Kidney (tissue), 13 donors: ENCODE measurements at regions not wholly inside any gene's neighbourhood (a gene's known extent, or its start where the extent isn't known, plus 50 kb on each side); places are given as distances from the start of the nearest gene placed in this dataset.

Experiments
- DNase-seq, 5 donors: peaks; one replicate each; pipeline ENCODE4 v3.0.0-alpha.2; 2013 to 2020
- FAIRE-seq: peaks from 2 replicates; lab custom pipeline; 2012; peaks lifted over from hg19 to GRCh38; lab: Jason Lieb, UNC
- H3K27ac ChIP-seq, 2 donors: one replicate each; pipeline ENCODE4 v1.7.0; 2013; ENCODE audit warnings: low read depth in 2 of 2, low read length in 2 of 2, inconsistent platforms in 1 of 2
- H3K27me3 ChIP-seq: one replicate; pipeline ENCODE4 v1.7.1; 2013; ENCODE audit warnings: low read length, inconsistent platforms; ENCODE audit not compliant: control insufficient read depth, insufficient read depth
- H3K36me3 ChIP-seq, 3 donors: one replicate each; pipeline versions ENCODE4 v1.7.0 to v1.7.1; 2013; ENCODE audit warnings: low read length in 3 of 3, control low read depth in 1 of 3, inconsistent platforms in 1 of 3; ENCODE audit not compliant: insufficient read depth in 3 of 3, control insufficient read depth in 2 of 3
- H3K4me1 ChIP-seq, 3 donors: one replicate each; pipeline versions ENCODE4 v1.7.0 to v1.7.1; 2013; ENCODE audit warnings: low read length in 3 of 3, inconsistent platforms in 1 of 3, low read depth in 1 of 3; ENCODE audit not compliant: control insufficient read depth in 2 of 3, insufficient read depth in 2 of 3
- H3K4me3 ChIP-seq, 3 donors: one replicate each; pipeline versions ENCODE4 v1.7.0 to v1.8.1; 2013; ENCODE audit warnings: low read length in 3 of 3, control low read depth in 1 of 3, inconsistent platforms in 1 of 3
- H3K9ac ChIP-seq, 3 donors: one replicate each; pipeline versions ENCODE4 v1.7.0 to v1.7.1; 2013; ENCODE audit warnings: low read length in 3 of 3, control low read depth in 1 of 3, inconsistent platforms in 1 of 3
- H3K9me3 ChIP-seq, 3 donors: one replicate each; pipeline versions ENCODE4 v1.7.0 to v1.7.1; 2013; ENCODE audit warnings: low read length in 3 of 3, control low read depth in 1 of 3, inconsistent platforms in 1 of 3; ENCODE audit not compliant: control insufficient read depth in 2 of 3, insufficient read depth in 1 of 3
- CTCF ChIP-seq: IDR thresholded peaks from 3 replicates; pipeline ENCODE4 v1.5.1; 2012; ENCODE audit warnings: mild to moderate bottlenecking, moderate library complexity, borderline replicate concordance; ENCODE audit not compliant: insufficient read depth; ENCODE audit errors: extremely low read depth
- intact Hi-C: fragments of 100-400 bp; cut with DNase I; formaldehyde crosslinking; loops from one replicate; pipeline ENCODE4 v1.11.1; 2022
- donor health status: control.
- donor health status: control.
- donor health status: control.
- donor health status: control.
- donor health status: control.
- donor health status: DM: yes; HTN: yes; CAD: no.
- donor health status: Normal renal cell carcinoma (clear cell type).

- no peak overlapping the region for H3K4me3 ChIP-seq
- no peak for TF ChIP-seq CTCF
- FAIRE-seq (no peak), DNase-seq (no peak)
- no peak overlapping the region for H3K9ac ChIP-seq
- intact Hi-C loops, result no loop called here
- H3K9me3 ChIP-seq, result no peaks in the 10 kb centered on the region
- no peaks in the 10 kb centered on the region for H3K27me3 ChIP-seq
- no peaks in the 10 kb centered on the region for H3K36me3 ChIP-seq
- H3K27ac ChIP-seq, result no peak overlapping the region
- H3K4me1 ChIP-seq, result no peaks in the 10 kb centered on the region
Measured at GRCh38 chr3:34296796-34297195, 498.4 kb downstream of the PDCD6IP start.

GRCh38 chr3:34298653-34299052 is 500.2 kb downstream of the PDCD6IP start:
- Histone ChIP-seq H3K27ac (no peak overlapping the region), H3K9me3 (no peaks in the 10 kb centered on the region), H3K4me1 (no peaks in the 10 kb centered on the region), H3K9ac (no peak overlapping the region), H3K36me3 (no peaks in the 10 kb centered on the region), H3K27me3 (no peaks in the 10 kb centered on the region), H3K4me3 (no peak overlapping the region)
- FAIRE-seq (no peak), DNase-seq (no peak)
- no peak for TF ChIP-seq CTCF
- intact Hi-C loops, result no loop called here

- Histone ChIP-seq H3K4me3 (no peak overlapping the region), H3K36me3 (no peaks in the 10 kb centered on the region), H3K27me3 (no peaks in the 10 kb centered on the region), H3K27ac (no peak overlapping the region), H3K9ac (no peak overlapping the region), H3K4me1 (no peaks in the 10 kb centered on the region), H3K9me3 (no peaks in the 10 kb centered on the region)
- no peak for TF ChIP-seq CTCF
- FAIRE-seq (no peak), DNase-seq (peak in 3 of 5 donors; percentile 29 to 69 (median 54))
- intact Hi-C loops, result no loop called here
Measured at GRCh38 chr3:34300621-34301020, 502.2 kb downstream of the PDCD6IP start.

- no peak for FAIRE-seq
- no peak for DNase-seq
- H3K9me3 ChIP-seq, result no peaks in the 10 kb centered on the region
- H3K27ac ChIP-seq, result no peak overlapping the region
- intact Hi-C loops, result no loop called here
- no peaks in the 10 kb centered on the region for H3K27me3 ChIP-seq
- H3K36me3 ChIP-seq, result no peaks in the 10 kb centered on the region
- TF ChIP-seq CTCF, result no peak
- no peak overlapping the region for H3K4me3 ChIP-seq
- no peak overlapping the region for H3K9ac ChIP-seq
- no peaks in the 10 kb centered on the region for H3K4me1 ChIP-seq
Measured at GRCh38 chr3:34301313-34301712, 502.9 kb downstream of the PDCD6IP start.
